H9 (cell line): ENCODE measurements at regions not wholly inside any gene's neighbourhood (a gene's known extent, or its start where the extent isn't known, plus 50 kb on each side); places are given as distances from the start of the nearest gene placed in this dataset.

Experiments
- DNase-seq: peaks from one replicate; pipeline ENCODE4 v3.0.0-alpha.2; 2017
- H2AFZ ChIP-seq: one replicate; pipeline ENCODE4 v1.6.1; 2013; ENCODE audit warnings: mild to moderate bottlenecking, low read length, control low read depth, moderate library complexity
- H2AK5ac ChIP-seq: 2 replicates; pipeline ENCODE4 v1.6.1; 2013; ENCODE audit warnings: low read length, control low read depth, mixed read lengths; ENCODE audit not compliant: insufficient read length
- H2BK120ac ChIP-seq: one replicate; pipeline ENCODE4 v1.6.1; 2013; ENCODE audit warnings: low read depth, mild to moderate bottlenecking, low read length, control low read depth, inconsistent platforms; ENCODE audit not compliant: poor library complexity, severe bottlenecking
- H2BK12ac ChIP-seq: 2 replicates; pipeline ENCODE4 v1.6.1; 2013; ENCODE audit warnings: low read length, control low read depth, mixed read lengths, low read depth; ENCODE audit not compliant: insufficient read length
- H2BK15ac ChIP-seq: 2 replicates; pipeline ENCODE4 v1.6.1; 2013; ENCODE audit warnings: low read depth, low read length, control low read depth
- H2BK20ac ChIP-seq: one replicate; pipeline ENCODE4 v1.6.1; 2013; ENCODE audit warnings: low read depth, mild to moderate bottlenecking, low read length, control low read depth, inconsistent platforms; ENCODE audit not compliant: poor library complexity, severe bottlenecking
- H2BK5ac ChIP-seq: 2 replicates; pipeline ENCODE4 v1.6.1; 2013; ENCODE audit warnings: low read length, control low read depth, mixed read lengths; ENCODE audit not compliant: insufficient read length
- H3K14ac ChIP-seq: 2 replicates; pipeline ENCODE4 v1.6.1; 2013; ENCODE audit warnings: low read length, control low read depth; ENCODE audit not compliant: insufficient read depth
- H3K18ac ChIP-seq: 2 replicates; pipeline ENCODE4 v1.6.1; 2013; ENCODE audit warnings: low read depth, mild to moderate bottlenecking, mixed read lengths, low read length, control low read depth; ENCODE audit not compliant: insufficient read length
- H3K23ac ChIP-seq: 2 replicates; pipeline ENCODE4 v1.6.1; 2013; ENCODE audit warnings: low read length, control low read depth, mixed read lengths, low read depth; ENCODE audit not compliant: insufficient read length
- H3K23me2 ChIP-seq: 2 replicates; pipeline ENCODE4 v1.6.1; 2013; ENCODE audit warnings: low read depth, mild to moderate bottlenecking, mixed read lengths, low read length, control low read depth; ENCODE audit not compliant: insufficient read length, poor library complexity, severe bottlenecking
- H3K27ac ChIP-seq: 2 replicates; pipeline ENCODE4 v1.5.1; 2013; ENCODE audit warnings: low read length, control low read depth, mixed read lengths, low read depth; ENCODE audit not compliant: insufficient read length
- H3K27me3 ChIP-seq: 2 replicates; pipeline ENCODE4 v1.6.1; 2013; ENCODE audit warnings: low read length, control low read depth, inconsistent platforms; ENCODE audit not compliant: insufficient read depth
- H3K4ac ChIP-seq: 2 replicates; pipeline ENCODE4 v1.6.1; 2013; ENCODE audit warnings: low read depth, mild to moderate bottlenecking, control low read depth, inconsistent platforms, low read length, moderate library complexity
- H3K4me1 ChIP-seq: 2 replicates; pipeline ENCODE4 v1.6.1; 2013; ENCODE audit warnings: low read length, control low read depth, inconsistent platforms; ENCODE audit not compliant: insufficient read depth
- H3K4me2 ChIP-seq: 2 replicates; pipeline ENCODE4 v1.6.1; 2013; ENCODE audit warnings: low read length, control low read depth, mixed read lengths; ENCODE audit not compliant: insufficient read length, insufficient read depth
- H3K56ac ChIP-seq: 2 replicates; pipeline ENCODE4 v1.6.1; 2013; ENCODE audit warnings: low read depth, mild to moderate bottlenecking, mixed read lengths, low read length, control low read depth; ENCODE audit not compliant: insufficient read length
- H3K79me1 ChIP-seq: 2 replicates; pipeline ENCODE4 v1.6.1; 2013; ENCODE audit warnings: low read depth, mild to moderate bottlenecking, moderate library complexity, low read length, control low read depth, inconsistent platforms; ENCODE audit not compliant: insufficient read depth, poor library complexity, severe bottlenecking
- H3K79me2 ChIP-seq: 2 replicates; pipeline ENCODE4 v1.6.1; 2013; ENCODE audit warnings: low read length, control low read depth, inconsistent platforms; ENCODE audit not compliant: insufficient read depth
- H3K9ac ChIP-seq: 2 replicates; pipeline ENCODE4 v1.6.1; 2013; ENCODE audit warnings: low read length, control low read depth, mixed read lengths; ENCODE audit not compliant: insufficient read length; ENCODE audit errors: extremely low read depth
- H3K9me3 ChIP-seq: one replicate; pipeline ENCODE4 v1.6.1; 2013; ENCODE audit warnings: low read depth, low read length, inconsistent platforms; ENCODE audit not compliant: control insufficient read depth
- H3T11ph ChIP-seq: one replicate; pipeline ENCODE4 v1.6.1; 2013; ENCODE audit warnings: mild to moderate bottlenecking, low read length, control low read depth, inconsistent platforms
- H4K20me1 ChIP-seq: one replicate; pipeline ENCODE4 v1.6.1; 2013; ENCODE audit not compliant: control insufficient read depth, insufficient read length, insufficient read depth
- H4K5ac ChIP-seq: 2 replicates; pipeline ENCODE4 v1.6.1; 2013; ENCODE audit warnings: low read depth, mild to moderate bottlenecking, mixed read lengths, low read length, control low read depth; ENCODE audit not compliant: insufficient read length
- H4K8ac ChIP-seq: replicated peaks from 2 replicates; pipeline ENCODE4 v1.6.1; 2013; ENCODE audit warnings: low read length, control low read depth, mixed read lengths, low read depth; ENCODE audit not compliant: insufficient read length
- H4K91ac ChIP-seq: 2 replicates; pipeline ENCODE4 v1.6.1; 2013; ENCODE audit warnings: low read depth, mild to moderate bottlenecking, moderate library complexity, mixed read lengths, low read length, control low read depth; ENCODE audit not compliant: insufficient read length
- H3K27ac Mint-ChIP-seq, 3 experiments: 2 replicates in 2 of 3; 3 replicates in 1 of 3; pipeline ENCODE4 v1.8.0; 2020 to 2021; ENCODE audit warnings: mixed read lengths in 3 of 3, mild to moderate bottlenecking in 1 of 3, moderate library complexity in 1 of 3
- H3K27me3 Mint-ChIP-seq: 2 replicates; pipeline ENCODE4 v1.8.0; 2021; ENCODE audit warnings: low read depth, mild to moderate bottlenecking, moderate library complexity, mixed read lengths
- H3K36me3 Mint-ChIP-seq, 3 experiments: 2 replicates in 2 of 3; 3 replicates in 1 of 3; pipeline ENCODE4 v1.8.0; 2020 to 2021; ENCODE audit warnings: low read depth in 3 of 3, mixed read lengths in 3 of 3; ENCODE audit not compliant: insufficient read depth in 1 of 3
- H3K4me1 Mint-ChIP-seq, 2 experiments: 2 replicates each; pipeline ENCODE4 v1.8.0; 2020; ENCODE audit warnings: mixed read lengths in 2 of 2
- H3K4me3 Mint-ChIP-seq, 2 experiments: 2 replicates in 1 of 2; 3 replicates in 1 of 2; pipeline ENCODE4 v1.8.0; 2020 to 2021; ENCODE audit warnings: mild to moderate bottlenecking in 2 of 2, mixed read lengths in 2 of 2, moderate library complexity in 1 of 2
- H3K9me3 Mint-ChIP-seq, 2 experiments: 2 replicates in 1 of 2; 3 replicates in 1 of 2; pipeline ENCODE4 v1.8.0; 2020; ENCODE audit warnings: mild to moderate bottlenecking in 2 of 2, mixed read lengths in 2 of 2, moderate library complexity in 1 of 2
- WGBS: extraction: QIAGEN DNeasy Blood & Tissue Kit; methylation state at CpG from one replicate; pipeline ENCODE4 v1.1.7; 2013; ENCODE audit warnings: missing lambda C conversion rate, low lambda C conversion rate, mixed read lengths; ENCODE audit not compliant: insufficient read length; ENCODE audit errors: extremely low coverage; 5-methylcytosine and 5-hydroxymethylcytosine counted together
- TF ChIP-seq, protein P1 (sequence below): fragments of 200-600 bp; sonication (generic); conservative IDR thresholded peaks from 3 replicates; pipeline ENCODE4 v1.8.0; 2021; ENCODE audit warnings: antibody characterized with exemption, mild to moderate bottlenecking

DNA sequence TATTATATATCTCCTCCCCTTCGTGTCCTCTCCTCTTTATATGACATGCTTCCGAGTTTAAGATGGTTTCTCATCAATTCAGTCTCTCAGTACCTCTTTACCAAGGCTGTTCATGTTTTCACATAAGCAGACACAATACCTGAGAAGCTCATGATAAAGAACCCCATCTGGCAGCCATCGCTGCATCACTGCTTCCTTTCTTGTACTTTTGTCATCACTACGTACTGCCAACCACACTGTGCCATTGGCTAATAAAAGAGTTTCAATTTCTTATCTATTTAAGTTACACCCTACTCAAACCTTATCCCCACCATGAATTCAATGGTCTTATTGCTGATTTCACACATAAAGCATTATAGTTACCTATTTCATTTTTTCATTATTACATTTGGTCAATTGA lies 484.7 kb upstream of the CNTN4 start:
- no peaks in the 10 kb centered on the region for H3K4me1 ChIP-seq
- WGBS: no CpG with 5 or more reads among the region's 4 CpGs
- no peaks in the 10 kb centered on the region for H3K23me2 ChIP-seq
- no peak overlapping the region for H2BK5ac ChIP-seq
- no peak for DNase-seq
- H2BK12ac ChIP-seq: no peak overlapping the region
- H3K4me2 ChIP-seq: no peak overlapping the region
- no peaks in the 10 kb centered on the region for H3K27me3 Mint-ChIP-seq
- no peaks in the 10 kb centered on the region for H4K20me1 ChIP-seq
- no peak overlapping the region for H3K27ac ChIP-seq
- no peak overlapping the region for H2AK5ac ChIP-seq
- TF ChIP-seq, protein P1, sequence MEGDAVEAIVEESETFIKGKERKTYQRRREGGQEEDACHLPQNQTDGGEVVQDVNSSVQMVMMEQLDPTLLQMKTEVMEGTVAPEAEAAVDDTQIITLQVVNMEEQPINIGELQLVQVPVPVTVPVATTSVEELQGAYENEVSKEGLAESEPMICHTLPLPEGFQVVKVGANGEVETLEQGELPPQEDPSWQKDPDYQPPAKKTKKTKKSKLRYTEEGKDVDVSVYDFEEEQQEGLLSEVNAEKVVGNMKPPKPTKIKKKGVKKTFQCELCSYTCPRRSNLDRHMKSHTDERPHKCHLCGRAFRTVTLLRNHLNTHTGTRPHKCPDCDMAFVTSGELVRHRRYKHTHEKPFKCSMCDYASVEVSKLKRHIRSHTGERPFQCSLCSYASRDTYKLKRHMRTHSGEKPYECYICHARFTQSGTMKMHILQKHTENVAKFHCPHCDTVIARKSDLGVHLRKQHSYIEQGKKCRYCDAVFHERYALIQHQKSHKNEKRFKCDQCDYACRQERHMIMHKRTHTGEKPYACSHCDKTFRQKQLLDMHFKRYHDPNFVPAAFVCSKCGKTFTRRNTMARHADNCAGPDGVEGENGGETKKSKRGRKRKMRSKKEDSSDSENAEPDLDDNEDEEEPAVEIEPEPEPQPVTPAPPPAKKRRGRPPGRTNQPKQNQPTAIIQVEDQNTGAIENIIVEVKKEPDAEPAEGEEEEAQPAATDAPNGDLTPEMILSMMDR: no peak
- no peaks in the 10 kb centered on the region for H3K4me1 Mint-ChIP-seq
- H3K14ac ChIP-seq: no peak overlapping the region
- no peak overlapping the region for H2BK20ac ChIP-seq
- H3K9ac ChIP-seq: no peak overlapping the region
- no peaks in the 10 kb centered on the region for H3K79me1 ChIP-seq
- H3K4me3 Mint-ChIP-seq: no peak overlapping the region
- no peak overlapping the region for H2BK15ac ChIP-seq
- no peak overlapping the region for H4K8ac ChIP-seq
- no peaks in the 10 kb centered on the region for H3K79me2 ChIP-seq
- H3K36me3 Mint-ChIP-seq: no peaks in the 10 kb centered on the region
- H3K23ac ChIP-seq: no peak overlapping the region
- H3K27ac Mint-ChIP-seq: no peak overlapping the region
- no peak overlapping the region for H3K18ac ChIP-seq
- no peak overlapping the region for H2BK120ac ChIP-seq
- no peak overlapping the region for H3T11ph ChIP-seq
- H3K56ac ChIP-seq: no peak overlapping the region
- H3K4ac ChIP-seq: no peak overlapping the region
- H4K91ac ChIP-seq: no peak overlapping the region
- H3K27me3 ChIP-seq: no peaks in the 10 kb centered on the region
- no peak overlapping the region for H2AFZ ChIP-seq
- no peak overlapping the region for H4K5ac ChIP-seq
- H3K9me3 Mint-ChIP-seq: no peaks in the 10 kb centered on the region
- H3K9me3 ChIP-seq: no peaks in the 10 kb centered on the region
